Panc1 (cell line): ENCODE measurements at regions not wholly inside any gene's neighbourhood (a gene's known extent, or its start where the extent isn't known, plus 50 kb on each side); places are given as distances from the start of the nearest gene placed in this dataset.

Experiments used
- ATAC-seq: fragments of 200-7000 bp; cut with Tn5 transposase; 2 replicates; pipeline ENCODE4 v1.9.1; 2020; ENCODE audit warnings: mild to moderate bottlenecking, moderate library complexity
- BruUV-seq: library from RNA; stranded (reverse); fragments of 400-500 nt; replicated peaks from 2 replicates; lab custom pipeline; 2021; lab: Mats Ljungman, UMichigan
- CTCF ChIA-PET: fragments of 300-600 bp; sonication (Branson Sonifier 250); formaldehyde crosslinking; loops from one replicate; lab custom pipeline; 2022; ENCODE audit warnings: antibody characterized with exemption; lab: Charles Lee
- POLR2A ChIA-PET: fragments of 300-600 bp; sonication (Branson Sonifier 250); formaldehyde crosslinking; loops from one replicate; lab custom pipeline; 2022; ENCODE audit warnings: antibody characterized with exemption; lab: Charles Lee
- DNase-seq: peaks from one replicate; pipeline ENCODE4 v3.0.0-alpha.2; 2010; ENCODE audit warnings: low read depth, low spot score
- H3K27ac ChIP-seq: 2 replicates; pipeline ENCODE4 v1.5.1; 2011; ENCODE audit warnings: mild to moderate bottlenecking, low read length, inconsistent platforms
- H3K27me3 ChIP-seq: fragments of 200-500 bp; sonication (Bioruptor generic); 2 replicates; pipeline ENCODE4 v1.6.0; 2014; ENCODE audit warnings: low read length, inconsistent platforms; ENCODE audit not compliant: control insufficient read depth, insufficient read depth
- H3K36me3 ChIP-seq: fragments of 200-500 bp; sonication (Bioruptor generic); 2 replicates; pipeline ENCODE4 v1.5.1; 2014; ENCODE audit warnings: inconsistent platforms, mild to moderate bottlenecking, low read length, moderate library complexity; ENCODE audit not compliant: control insufficient read depth, insufficient read depth
- H3K4me1 ChIP-seq: 2 replicates; pipeline ENCODE4 v1.5.1; 2011; ENCODE audit warnings: inconsistent platforms, mild to moderate bottlenecking, low read length, moderate library complexity; ENCODE audit not compliant: control insufficient read depth, insufficient read depth
- H3K4me3 ChIP-seq, 2 experiments: 2 replicates each; pipeline ENCODE4 v1.5.1; 2011 to 2012; ENCODE audit warnings: low read depth in 2 of 2, low read length in 2 of 2, mild to moderate bottlenecking in 2 of 2, inconsistent platforms in 1 of 2, moderate library complexity in 1 of 2
- H3K9me3 ChIP-seq: fragments of 200-500 bp; sonication (Bioruptor generic); 2 replicates; pipeline ENCODE4 v1.5.1; 2014; ENCODE audit warnings: low read depth, mild to moderate bottlenecking, inconsistent platforms, low read length, moderate library complexity; ENCODE audit not compliant: control insufficient read depth, insufficient read depth
- POLR2AphosphoS5 ChIP-seq: IDR thresholded peaks from 2 replicates; pipeline ENCODE4 v1.6.1; 2012; ENCODE audit warnings: mild to moderate bottlenecking, low read depth, low read length, moderate library complexity
- REST ChIP-seq, 2 experiments: IDR thresholded peaks; 2 replicates each; pipeline ENCODE4 v1.6.1; 2011 to 2012; ENCODE audit warnings: low read depth in 2 of 2, control low read depth in 1 of 2, low read length in 1 of 2, mild to moderate bottlenecking in 1 of 2, moderate library complexity in 1 of 2; ENCODE audit not compliant: insufficient read depth in 1 of 2
- SIN3A ChIP-seq: IDR thresholded peaks from 2 replicates; pipeline ENCODE4 v1.6.1; 2012; ENCODE audit warnings: low read depth, mild to moderate bottlenecking, low read length, moderate library complexity, borderline replicate concordance; ENCODE audit not compliant: insufficient read depth
- TCF7L2 ChIP-seq: IDR thresholded peaks from 2 replicates; pipeline ENCODE4 v1.6.1; 2011; ENCODE audit warnings: mild to moderate bottlenecking, low read depth, low read length, inconsistent platforms
- in situ Hi-C: cut with HindIII; loops from 2 replicates; pipeline ENCODE4 v1.10.0; 2016; ENCODE audit warnings: low sequenced_read_pairs, low pct_unique_long_range_greater_than_20kb
- intact Hi-C: fragments of 100-400 bp; cut with micrococcal nuclease; formaldehyde crosslinking; loops from one replicate; pipeline ENCODE4 v1.10.0; 2022; ENCODE audit not compliant: unreplicated experiment
- TF ChIP-seq, protein P1 (sequence below): fragments of 450-650 bp; IDR thresholded peaks from 2 replicates; pipeline ENCODE4 v1.5.1; 2017; ENCODE audit warnings: mild to moderate bottlenecking

- ChIA-PET POLR2A (no interaction called here), CTCF (no interaction called here)
- no TSS peak for BruUV-seq
- H3K36me3 ChIP-seq, result no peaks in the 10 kb centered on the region
- no peak overlapping the region for H3K4me3 ChIP-seq
- intact Hi-C loops, result no loop called here
- in situ Hi-C loops, result no loop called here
- H3K4me1 ChIP-seq, result no peaks in the 10 kb centered on the region
- DNase-seq (no peak), ATAC-seq (no peak)
- no peak overlapping the region for H3K27ac ChIP-seq
- no peaks in the 10 kb centered on the region for H3K9me3 ChIP-seq
- TF ChIP-seq SIN3A, result no peak
- TF ChIP-seq, protein P1, sequence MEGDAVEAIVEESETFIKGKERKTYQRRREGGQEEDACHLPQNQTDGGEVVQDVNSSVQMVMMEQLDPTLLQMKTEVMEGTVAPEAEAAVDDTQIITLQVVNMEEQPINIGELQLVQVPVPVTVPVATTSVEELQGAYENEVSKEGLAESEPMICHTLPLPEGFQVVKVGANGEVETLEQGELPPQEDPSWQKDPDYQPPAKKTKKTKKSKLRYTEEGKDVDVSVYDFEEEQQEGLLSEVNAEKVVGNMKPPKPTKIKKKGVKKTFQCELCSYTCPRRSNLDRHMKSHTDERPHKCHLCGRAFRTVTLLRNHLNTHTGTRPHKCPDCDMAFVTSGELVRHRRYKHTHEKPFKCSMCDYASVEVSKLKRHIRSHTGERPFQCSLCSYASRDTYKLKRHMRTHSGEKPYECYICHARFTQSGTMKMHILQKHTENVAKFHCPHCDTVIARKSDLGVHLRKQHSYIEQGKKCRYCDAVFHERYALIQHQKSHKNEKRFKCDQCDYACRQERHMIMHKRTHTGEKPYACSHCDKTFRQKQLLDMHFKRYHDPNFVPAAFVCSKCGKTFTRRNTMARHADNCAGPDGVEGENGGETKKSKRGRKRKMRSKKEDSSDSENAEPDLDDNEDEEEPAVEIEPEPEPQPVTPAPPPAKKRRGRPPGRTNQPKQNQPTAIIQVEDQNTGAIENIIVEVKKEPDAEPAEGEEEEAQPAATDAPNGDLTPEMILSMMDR, result no peak
- TF ChIP-seq POLR2AphosphoS5, result no peak
- TF ChIP-seq REST (IDR thresholded peaks at IDR 0.05; ENCODE audit: insufficient read depth in 1 of 2, low read depth in 2 of 2, low read length in 1 of 2), result no peak
- TF ChIP-seq TCF7L2, result no peak
- no peaks in the 10 kb centered on the region for H3K27me3 ChIP-seq
Observed at GRCh38 chr3:117126460-117126859, 416.9 kb downstream of the TUSC7 start.

GRCh38 chr3:117126946-117127546 lies 417.5 kb downstream of the TUSC7 start:
- Histone ChIP-seq H3K9me3 (no peaks in the 10 kb centered on the region), H3K27me3 (no peaks in the 10 kb centered on the region), H3K27ac (no peak overlapping the region), H3K4me3 (no peak overlapping the region), H3K4me1 (no peaks in the 10 kb centered on the region), H3K36me3 (no peaks in the 10 kb centered on the region)
- ATAC-seq (no peak), DNase-seq (no peak)
- intact Hi-C loops, result no loop called here
- no peak for TF ChIP-seq SIN3A
- TF ChIP-seq, protein P1, result peak; percentile 9; the same call in 1 of the 2 replicates
- TF ChIP-seq TCF7L2, result no peak
- no peak for TF ChIP-seq REST (IDR thresholded peaks at IDR 0.05; ENCODE audit: insufficient read depth in 1 of 2, low read depth in 2 of 2, low read length in 1 of 2)
- no peak for TF ChIP-seq POLR2AphosphoS5
- BruUV-seq, result no TSS peak
- in situ Hi-C loops, result no loop called here
- POLR2A ChIA-PET, result no interaction called here
- CTCF ChIA-PET, result no interaction called here
